Lower leg skin (tissue), 4 donors: ENCODE measurements at regions not wholly inside any gene's neighbourhood (a gene's known extent, or its start where the extent isn't known, plus 50 kb on each side); places are given as distances from the start of the nearest gene placed in this dataset.

Source experiments
- DNase-seq, 2 donors: peaks; one replicate each; pipeline ENCODE4 v3.0.0-alpha.2; 2019; ENCODE audit warnings: low spot score in 2 of 2
- H3K4me3 ChIP-seq: fragments of 200-600 bp; sonication (generic); 2 replicates; pipeline ENCODE4 v1.5.1; 2017; ENCODE audit warnings: mild to moderate bottlenecking, low read depth; ENCODE audit not compliant: poor library complexity, severe bottlenecking
- CTCF ChIP-seq, 3 donors: fragments of 450-650 bp; IDR thresholded peaks; one replicate each; pipeline ENCODE4 v1.5.1; 2016; ENCODE audit warnings: antibody characterized with exemption in 3 of 3, mild to moderate bottlenecking in 3 of 3, moderate library complexity in 2 of 3
- POLR2A ChIP-seq, 2 donors: fragments of 450-650 bp; IDR thresholded peaks; one replicate each; pipeline ENCODE4 v1.6.1; 2016 to 2017; ENCODE audit warnings: antibody characterized with exemption in 2 of 2, mild to moderate bottlenecking in 1 of 2, moderate library complexity in 1 of 2
- WGBS, 2 donors: methylation state at CpG; one replicate each; pipeline ENCODE4 v1.1.5; 2018; 5-methylcytosine and 5-hydroxymethylcytosine counted together
- intact Hi-C: fragments of 100-400 bp; cut with DNase I; formaldehyde crosslinking; loops from one replicate; pipeline ENCODE4 v1.15.0; 2023; ENCODE audit warnings: low total_unique reads

- no peak for DNase-seq
- H3K4me3 ChIP-seq: no peak overlapping the region
- TF ChIP-seq POLR2A (IDR thresholded peaks at IDR 0.05) (no peak), CTCF (IDR thresholded peaks at IDR 0.05) (no peak)
- intact Hi-C loops: no loop called here
Observed at GRCh38 chr6:126873351-126873750, 245.1 kb upstream of the RSPO3 start.

- intact Hi-C loops: no loop called here
- TF ChIP-seq CTCF (IDR thresholded peaks at IDR 0.05) (no peak), POLR2A (IDR thresholded peaks at IDR 0.05) (no peak)
- DNase-seq: no peak
- H3K4me3 ChIP-seq: no peak overlapping the region
- 72 to 78% methylated on average over 1 of the region's 1 CpG for WGBS, 2 donors
Observed at GRCh38 chr6:126873791-126874190, 244.7 kb upstream of the RSPO3 start.

- no peak for TF ChIP-seq CTCF (IDR thresholded peaks at IDR 0.05)
- no peak for TF ChIP-seq POLR2A (IDR thresholded peaks at IDR 0.05)
- DNase-seq: no peak
- intact Hi-C loops: no loop called here
- H3K4me3 ChIP-seq: no peak overlapping the region
- 61 to 83% methylated on average over 1 of the region's 1 CpG for WGBS, 2 donors
Observed at GRCh38 chr6:126876446-126876845, 242.0 kb upstream of the RSPO3 start.

GRCh38 chr6:126880964-126881363 is 237.5 kb upstream of the RSPO3 start:
- no peak for DNase-seq
- TF ChIP-seq CTCF (IDR thresholded peaks at IDR 0.05): no peak
- TF ChIP-seq POLR2A (IDR thresholded peaks at IDR 0.05): no peak
- WGBS, 2 donors: 78 to 80% methylated on average over 3 of the region's 3 CpGs
- no peak overlapping the region for H3K4me3 ChIP-seq
- intact Hi-C loops: no loop called here

- WGBS, 2 donors: 88 to 100% methylated on average over 1 of the region's 1 CpG
- H3K4me3 ChIP-seq: no peak overlapping the region
- TF ChIP-seq CTCF (IDR thresholded peaks at IDR 0.05): no peak
- no peak for TF ChIP-seq POLR2A (IDR thresholded peaks at IDR 0.05)
- intact Hi-C loops: no loop called here
- no peak for DNase-seq
Observed at GRCh38 chr6:126886106-126886505, 232.4 kb upstream of the RSPO3 start.
